Suprapubic skin (tissue), 3 donors: ENCODE measurements at regions not wholly inside any gene's neighbourhood (a gene's known extent, or its start where the extent isn't known, plus 50 kb on each side); places are given as distances from the start of the nearest gene placed in this dataset.

Experiments used
- POLR2A ChIP-seq, 2 donors: fragments of 450-650 bp; IDR thresholded peaks; one replicate each; pipeline ENCODE4 v1.6.1; 2017; ENCODE audit warnings: antibody characterized with exemption in 2 of 2, mild to moderate bottlenecking in 2 of 2, moderate library complexity in 2 of 2
- TF ChIP-seq, protein P1 (sequence below), 2 donors: fragments of 200-600 bp in 1 of 2; fragments of 450-650 bp in 1 of 2; sonication (generic) in 1 of 2; IDR thresholded peaks; one replicate each; pipeline ENCODE4 v1.5.1; 2016 to 2019; ENCODE audit warnings: antibody characterized with exemption in 2 of 2, mild to moderate bottlenecking in 1 of 2, moderate library complexity in 1 of 2

GRCh38 chr4:28948501-28948900 is 1771.7 kb upstream of the PCDH7 start:
- TF ChIP-seq, protein P1, sequence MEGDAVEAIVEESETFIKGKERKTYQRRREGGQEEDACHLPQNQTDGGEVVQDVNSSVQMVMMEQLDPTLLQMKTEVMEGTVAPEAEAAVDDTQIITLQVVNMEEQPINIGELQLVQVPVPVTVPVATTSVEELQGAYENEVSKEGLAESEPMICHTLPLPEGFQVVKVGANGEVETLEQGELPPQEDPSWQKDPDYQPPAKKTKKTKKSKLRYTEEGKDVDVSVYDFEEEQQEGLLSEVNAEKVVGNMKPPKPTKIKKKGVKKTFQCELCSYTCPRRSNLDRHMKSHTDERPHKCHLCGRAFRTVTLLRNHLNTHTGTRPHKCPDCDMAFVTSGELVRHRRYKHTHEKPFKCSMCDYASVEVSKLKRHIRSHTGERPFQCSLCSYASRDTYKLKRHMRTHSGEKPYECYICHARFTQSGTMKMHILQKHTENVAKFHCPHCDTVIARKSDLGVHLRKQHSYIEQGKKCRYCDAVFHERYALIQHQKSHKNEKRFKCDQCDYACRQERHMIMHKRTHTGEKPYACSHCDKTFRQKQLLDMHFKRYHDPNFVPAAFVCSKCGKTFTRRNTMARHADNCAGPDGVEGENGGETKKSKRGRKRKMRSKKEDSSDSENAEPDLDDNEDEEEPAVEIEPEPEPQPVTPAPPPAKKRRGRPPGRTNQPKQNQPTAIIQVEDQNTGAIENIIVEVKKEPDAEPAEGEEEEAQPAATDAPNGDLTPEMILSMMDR (IDR thresholded peaks at IDR 0.05), result no peak
- TF ChIP-seq POLR2A (IDR thresholded peaks at IDR 0.05), result no peak
